ENCODE measurements at regions not wholly inside any gene's neighbourhood (a gene's known extent, or its start where the extent isn't known, plus 50 kb on each side); places are given as distances from the start of the nearest gene placed in this dataset.

DNA sequence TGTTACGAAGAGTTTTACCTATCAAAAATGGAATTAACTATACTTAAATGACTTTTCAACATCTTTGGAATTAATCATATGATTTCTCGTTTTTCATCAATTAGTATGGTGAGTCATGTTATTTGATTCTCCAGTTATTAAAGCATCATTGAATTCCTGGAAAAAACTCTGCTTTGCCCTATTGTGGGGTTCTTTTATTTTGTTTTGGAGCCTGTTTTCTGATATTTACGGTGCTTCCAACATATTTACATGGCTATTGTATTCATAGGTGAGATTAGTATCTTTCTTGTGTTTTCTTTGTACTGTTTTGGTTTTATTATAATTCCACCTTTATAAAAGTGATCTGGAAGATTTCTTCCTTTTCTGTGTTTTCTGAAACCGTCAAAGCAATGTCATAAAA, 902.7 kb downstream of the TBC1D22A start:
- TF ChIP-seq EZH2phosphoT487 (IDR thresholded peaks at IDR 0.05; ENCODE audit: low read length) (no peak), CTCF (IDR thresholded peaks at IDR 0.05; ENCODE audit: low read length) (no peak), EZH2 (optimal IDR thresholded peaks at IDR 0.05; ENCODE audit: low read depth, low read length) (no peak)

Measured in MM.1S (cell line).